ENCODE measurements at regions not wholly inside any gene's neighbourhood (a gene's known extent, or its start where the extent isn't known, plus 50 kb on each side); places are given as distances from the start of the nearest gene placed in this dataset.
"Not testable (repeated sequence)": the region's sequence is repeated elsewhere in the genome, so short reads cannot be mapped to it uniquely, and the experiment has no call there.

DNA sequence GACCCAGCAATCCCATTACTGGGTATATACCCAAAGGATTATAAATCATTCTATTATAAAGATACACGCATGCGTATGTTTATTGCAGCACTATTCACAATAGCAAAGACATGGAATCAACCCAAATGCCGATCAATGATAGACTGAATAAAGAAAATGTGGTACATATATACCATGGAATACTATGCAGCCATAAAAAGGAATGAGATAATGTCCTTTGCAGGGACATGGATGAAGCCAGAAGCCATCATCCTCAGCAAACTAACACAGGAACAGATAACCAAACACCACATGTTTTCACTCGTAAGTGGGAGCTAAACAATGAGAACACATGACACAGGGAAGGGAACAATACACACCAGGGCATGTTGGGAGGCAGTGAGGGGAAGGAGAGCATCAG lies 245.7 kb downstream of the DEPDC1B start:
- H3K27me3 Mint-ChIP-seq; H3K36me3 Mint-ChIP-seq; CTCF ChIA-PET; DNase-seq; H3K27me3 ChIP-seq (ENCODE audit: insufficient read depth, low read length, poor library complexity, severe bottlenecking); H3K27ac Mint-ChIP-seq; H3K9me3 Mint-ChIP-seq; H3K4me1 Mint-ChIP-seq; H3K9me3 ChIP-seq (ENCODE audit: low read length); H3K4me1 ChIP-seq (ENCODE audit: insufficient read depth, low read length); POLR2A ChIA-PET; H3K27ac ChIP-seq (ENCODE audit: low read depth, low read length); H3K4me3 Mint-ChIP-seq; H3K36me3 ChIP-seq (ENCODE audit: insufficient read depth, low read length); H3K4me3 ChIP-seq (ENCODE audit: low read length): not testable (repeated sequence)

DNA sequence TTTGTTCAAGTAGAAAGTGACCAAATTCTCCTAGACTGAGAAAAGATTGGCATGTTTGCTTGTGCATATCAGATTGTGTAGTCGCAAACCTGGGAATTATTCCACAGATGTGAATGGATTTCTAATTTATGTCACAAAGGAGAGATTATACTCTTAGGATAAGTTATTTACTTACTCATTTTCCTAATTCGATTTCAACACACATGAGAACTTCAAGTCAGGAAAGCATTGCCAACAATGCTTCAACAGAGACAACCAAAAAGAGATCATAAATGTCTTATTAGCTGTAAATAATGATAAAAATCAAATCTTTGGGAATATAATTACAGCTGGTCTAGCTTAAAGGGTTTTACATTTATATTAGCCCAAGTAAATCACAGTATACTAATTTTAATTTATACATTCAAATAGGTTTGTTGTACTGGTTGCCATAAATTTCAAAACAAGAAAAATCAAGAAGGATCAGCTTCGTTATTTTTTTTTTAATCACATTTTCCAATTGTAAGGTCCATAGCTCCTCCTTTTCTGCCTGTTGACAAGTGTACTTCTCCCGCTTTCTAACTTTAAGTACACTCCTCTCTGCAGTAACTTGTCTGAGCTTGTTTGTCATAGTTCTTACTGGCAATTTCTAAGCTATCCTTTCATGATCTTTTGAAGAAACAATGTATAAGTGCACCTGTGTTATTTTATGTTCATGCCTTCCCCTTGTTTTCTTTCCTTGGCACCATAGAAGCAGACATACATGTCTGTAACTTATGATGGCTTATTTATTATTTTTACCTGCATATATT lies 246.6 kb downstream of the DEPDC1B start:
- Histone ChIP-seq H3K4me1 (ENCODE audit: insufficient read depth, low read length) (no peaks in the 10 kb centered on the region), H3K4me3 (ENCODE audit: low read length) (no peak overlapping the region), H3K27me3 (ENCODE audit: insufficient read depth, low read length, poor library complexity, severe bottlenecking) (no peaks in the 10 kb centered on the region), H3K36me3 (ENCODE audit: insufficient read depth, low read length) (no peaks in the 10 kb centered on the region), H3K27ac (ENCODE audit: low read depth, low read length) (no peak overlapping the region), H3K9me3 (ENCODE audit: low read length) (no peaks in the 10 kb centered on the region)
- Mint-ChIP-seq H3K9me3 (peaks cover 0 to 7% (median 2%) of the 10 kb centered on the region in 5 donors), H3K4me1 (no peaks in the 10 kb centered on the region), H3K4me3 (no peak overlapping the region), H3K36me3 (no peaks in the 10 kb centered on the region), H3K27me3 (no peaks in the 10 kb centered on the region), H3K27ac (no peak overlapping the region)
- POLR2A ChIA-PET: no interaction called here
- DNase-seq: no peak
- CTCF ChIA-PET: no interaction called here

DNA sequence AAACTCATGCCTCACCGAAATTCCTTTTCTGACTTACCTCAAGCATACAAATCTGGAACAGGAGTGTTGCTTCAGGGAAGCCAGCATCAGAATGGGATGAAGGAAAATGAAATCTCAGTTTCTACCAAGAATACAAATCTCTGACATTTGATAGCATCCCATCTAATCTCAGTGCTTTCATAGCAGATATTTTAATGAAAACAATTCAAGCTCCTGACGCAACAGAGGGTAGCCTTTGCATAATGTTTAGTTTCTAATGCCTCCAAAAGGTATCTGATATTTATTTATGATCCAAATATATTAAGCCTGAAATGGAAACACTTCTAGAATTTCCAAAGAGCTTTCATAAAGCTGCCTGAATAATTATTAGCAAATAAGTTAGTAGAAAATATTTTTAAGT lies 251.4 kb downstream of the DEPDC1B start:
- H3K4me3 Mint-ChIP-seq: no peak overlapping the region
- Histone ChIP-seq H3K36me3 (ENCODE audit: insufficient read depth, low read length) (no peaks in the 10 kb centered on the region), H3K9me3 (ENCODE audit: low read length) (no peaks in the 10 kb centered on the region), H3K27ac (ENCODE audit: low read depth, low read length) (no peak overlapping the region), H3K4me3 (ENCODE audit: low read length) (no peak overlapping the region), H3K27me3 (ENCODE audit: insufficient read depth, low read length, poor library complexity, severe bottlenecking) (no peaks in the 10 kb centered on the region), H3K4me1 (ENCODE audit: insufficient read depth, low read length) (no peaks in the 10 kb centered on the region)
- ChIA-PET POLR2A (no interaction called here), CTCF (no interaction called here)
- H3K9me3 Mint-ChIP-seq: peaks cover 0 to 8% (median 0%) of the 10 kb centered on the region in 5 donors
- H3K4me1 Mint-ChIP-seq: no peaks in the 10 kb centered on the region
- H3K27ac Mint-ChIP-seq: no peak overlapping the region
- DNase-seq: no peak
- H3K27me3 Mint-ChIP-seq: no peaks in the 10 kb centered on the region
- H3K36me3 Mint-ChIP-seq: no peaks in the 10 kb centered on the region

DNA sequence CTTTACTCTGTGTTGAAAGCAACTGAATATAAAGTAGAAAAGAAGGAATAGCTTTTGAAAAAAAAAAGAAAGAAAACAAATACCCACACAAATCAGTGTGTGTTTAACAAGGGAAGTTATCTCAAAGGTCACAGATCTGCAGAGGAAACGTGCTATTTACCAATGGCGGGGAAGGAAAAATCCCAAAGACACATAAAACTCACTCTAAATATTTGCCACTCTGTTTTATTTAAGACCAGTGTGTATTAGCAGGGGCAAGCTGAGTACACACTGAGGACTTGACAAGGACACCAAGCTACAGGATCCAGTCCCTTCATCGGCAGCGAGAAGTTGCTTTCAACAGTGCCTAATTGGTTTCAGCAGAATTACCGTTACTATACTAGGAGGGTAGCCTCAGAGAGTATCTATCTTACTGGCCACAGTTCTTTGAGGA lies 252.5 kb downstream of the DEPDC1B start:
- DNase-seq: no peak
- POLR2A ChIA-PET: no interaction called here
- H3K27ac Mint-ChIP-seq: no peak overlapping the region
- Histone ChIP-seq H3K9me3 (ENCODE audit: low read length) (no peaks in the 10 kb centered on the region), H3K36me3 (ENCODE audit: insufficient read depth, low read length) (no peaks in the 10 kb centered on the region), H3K27ac (ENCODE audit: low read depth, low read length) (no peak overlapping the region), H3K4me3 (ENCODE audit: low read length) (no peak overlapping the region), H3K27me3 (ENCODE audit: insufficient read depth, low read length, poor library complexity, severe bottlenecking) (no peaks in the 10 kb centered on the region), H3K4me1 (ENCODE audit: insufficient read depth, low read length) (no peaks in the 10 kb centered on the region)
- no peaks in the 10 kb centered on the region for H3K27me3 Mint-ChIP-seq
- H3K4me3 Mint-ChIP-seq: no peak overlapping the region
- H3K4me1 Mint-ChIP-seq: no peaks in the 10 kb centered on the region
- CTCF ChIA-PET: no interaction called here
- no peaks in the 10 kb centered on the region for H3K36me3 Mint-ChIP-seq
- H3K9me3 Mint-ChIP-seq: peaks cover 0 to 8% (median 3%) of the 10 kb centered on the region in 5 donors

DNA sequence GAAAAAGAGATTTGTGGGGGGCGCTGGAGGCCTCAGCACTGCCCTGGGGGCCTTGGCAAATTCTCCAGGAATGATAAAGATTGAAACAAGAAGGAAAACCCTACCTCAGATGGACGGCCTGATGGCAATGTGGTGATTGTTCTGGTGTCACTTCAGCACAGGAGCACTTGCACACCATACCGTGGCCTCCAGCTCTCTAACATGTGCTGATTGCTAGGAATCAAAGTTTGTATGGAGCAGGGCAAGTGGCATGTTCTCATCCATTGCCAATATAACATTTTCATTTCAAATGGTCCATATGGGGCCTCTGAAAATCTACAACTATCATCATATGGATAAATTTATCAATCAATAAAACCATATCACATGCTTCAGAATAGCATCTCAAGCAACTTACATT lies 253.0 kb downstream of the DEPDC1B start:
- H3K27ac ChIP-seq (ENCODE audit: low read depth, low read length): no peak overlapping the region
- H3K4me1 ChIP-seq (ENCODE audit: insufficient read depth, low read length): no peaks in the 10 kb centered on the region
- no peak overlapping the region for H3K27ac Mint-ChIP-seq
- H3K27me3 Mint-ChIP-seq: no peaks in the 10 kb centered on the region
- H3K4me3 Mint-ChIP-seq: no peak overlapping the region
- H3K27me3 ChIP-seq (ENCODE audit: insufficient read depth, low read length, poor library complexity, severe bottlenecking): no peaks in the 10 kb centered on the region
- H3K9me3 Mint-ChIP-seq: peaks cover 0 to 8% (median 3%) of the 10 kb centered on the region in 5 donors
- DNase-seq: no peak
- no peak overlapping the region for H3K4me3 ChIP-seq (ENCODE audit: low read length)
- POLR2A ChIA-PET: no interaction called here
- H3K36me3 Mint-ChIP-seq: no peaks in the 10 kb centered on the region
- H3K36me3 ChIP-seq (ENCODE audit: insufficient read depth, low read length): no peaks in the 10 kb centered on the region
- no peaks in the 10 kb centered on the region for H3K4me1 Mint-ChIP-seq
- CTCF ChIA-PET: no interaction called here
- H3K9me3 ChIP-seq (ENCODE audit: low read length): no peaks in the 10 kb centered on the region

DNA sequence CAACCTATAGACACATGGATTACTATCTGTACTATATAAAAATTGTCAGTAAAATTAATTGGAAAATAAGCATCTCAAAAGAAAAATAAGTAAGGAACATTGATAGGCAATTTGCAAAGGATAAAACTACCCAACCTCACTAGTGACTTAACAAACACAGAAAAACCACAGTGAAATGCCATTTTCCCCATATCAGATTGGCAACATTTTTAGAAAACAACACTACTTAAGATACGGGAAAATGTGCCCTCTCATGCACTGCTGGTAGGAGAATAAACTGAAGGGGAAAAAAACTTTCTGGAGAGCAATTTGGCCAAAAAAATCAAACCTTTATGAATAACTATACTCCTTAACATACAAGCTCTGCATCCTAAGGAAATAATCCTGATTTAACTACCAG lies 254.0 kb downstream of the DEPDC1B start:
- Mint-ChIP-seq H3K4me3 (no peak overlapping the region), H3K36me3 (no peaks in the 10 kb centered on the region), H3K4me1 (no peaks in the 10 kb centered on the region), H3K9me3 (peaks cover 0 to 6% (median 4%) of the 10 kb centered on the region in 5 donors), H3K27me3 (no peaks in the 10 kb centered on the region), H3K27ac (no peak overlapping the region)
- ChIA-PET CTCF (no interaction called here), POLR2A (no interaction called here)
- Histone ChIP-seq H3K9me3 (ENCODE audit: low read length) (no peaks in the 10 kb centered on the region), H3K4me3 (ENCODE audit: low read length) (no peak overlapping the region), H3K36me3 (ENCODE audit: insufficient read depth, low read length) (no peaks in the 10 kb centered on the region), H3K27ac (ENCODE audit: low read depth, low read length) (no peak overlapping the region), H3K27me3 (ENCODE audit: insufficient read depth, low read length, poor library complexity, severe bottlenecking) (no peaks in the 10 kb centered on the region), H3K4me1 (ENCODE audit: insufficient read depth, low read length) (no peaks in the 10 kb centered on the region)
- no peak for DNase-seq

DNA sequence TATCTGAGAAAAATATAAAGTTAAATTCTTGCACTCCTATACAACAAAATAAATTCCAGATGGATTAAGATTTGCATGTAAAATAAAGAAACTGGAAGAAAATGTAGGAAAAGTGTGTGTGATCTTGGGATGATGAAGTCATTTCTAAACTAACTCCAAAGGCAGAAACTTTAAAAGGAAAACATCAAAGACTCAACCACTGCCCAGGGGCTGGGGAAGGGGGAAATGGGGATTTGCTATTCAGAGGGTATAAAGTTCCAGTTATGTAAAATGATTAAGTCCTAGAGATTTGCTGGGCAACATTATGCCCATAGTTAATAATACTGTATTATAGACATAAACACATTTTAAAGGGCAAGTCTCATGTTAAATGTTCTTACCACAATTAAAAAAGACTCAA lies 254.5 kb downstream of the DEPDC1B start:
- no peak overlapping the region for H3K4me3 Mint-ChIP-seq
- H3K9me3 Mint-ChIP-seq: peaks cover 0 to 6% (median 4%) of the 10 kb centered on the region in 5 donors
- no peak overlapping the region for H3K27ac Mint-ChIP-seq
- H3K27me3 Mint-ChIP-seq: no peaks in the 10 kb centered on the region
- H3K4me1 Mint-ChIP-seq: no peaks in the 10 kb centered on the region
- H3K4me3 ChIP-seq (ENCODE audit: low read length): no peak overlapping the region
- no peaks in the 10 kb centered on the region for H3K36me3 Mint-ChIP-seq
- no peaks in the 10 kb centered on the region for H3K4me1 ChIP-seq (ENCODE audit: insufficient read depth, low read length)
- POLR2A ChIA-PET: no interaction called here
- H3K36me3 ChIP-seq (ENCODE audit: insufficient read depth, low read length): no peaks in the 10 kb centered on the region
- DNase-seq: no peak
- H3K9me3 ChIP-seq (ENCODE audit: low read length): no peaks in the 10 kb centered on the region
- no peak overlapping the region for H3K27ac ChIP-seq (ENCODE audit: low read depth, low read length)
- H3K27me3 ChIP-seq (ENCODE audit: insufficient read depth, low read length, poor library complexity, severe bottlenecking): no peaks in the 10 kb centered on the region
- CTCF ChIA-PET: no interaction called here

DNA sequence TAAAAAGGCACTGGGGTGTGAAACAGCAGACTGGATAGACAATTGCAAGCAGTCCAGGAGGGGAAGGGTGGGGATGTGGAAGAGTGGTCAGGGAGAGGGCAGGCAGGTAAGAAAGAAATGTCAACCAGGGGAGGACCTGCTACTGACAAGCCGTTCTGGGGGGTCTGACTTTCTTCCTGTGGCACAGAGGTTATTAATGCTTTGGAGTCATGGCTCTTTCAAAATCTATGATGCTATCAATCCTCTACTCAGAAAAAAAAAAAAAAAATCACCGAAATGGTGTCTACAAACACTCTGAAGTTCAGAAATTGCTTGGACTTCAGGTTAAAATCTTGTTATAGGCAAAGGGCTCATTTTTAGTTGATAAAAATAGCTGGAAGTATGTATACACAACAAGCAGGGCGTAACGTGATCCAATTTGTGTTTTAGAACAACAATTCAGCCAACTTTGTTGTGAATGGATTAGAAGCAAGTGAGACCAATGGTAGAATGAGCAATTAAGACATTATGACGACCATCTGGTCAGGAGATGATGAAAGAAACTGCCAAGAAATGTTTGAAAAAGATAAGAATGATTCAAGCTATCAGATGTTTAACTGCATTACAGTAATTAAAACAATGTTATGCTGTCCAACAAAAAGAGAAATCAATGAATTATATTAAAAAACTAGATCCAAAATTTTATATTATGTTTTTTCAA lies 255.2 kb downstream of the DEPDC1B start:
- Histone ChIP-seq H3K27me3 (ENCODE audit: insufficient read depth, low read length, poor library complexity, severe bottlenecking) (no peaks in the 10 kb centered on the region), H3K36me3 (ENCODE audit: insufficient read depth, low read length) (no peaks in the 10 kb centered on the region), H3K9me3 (ENCODE audit: low read length) (no peaks in the 10 kb centered on the region), H3K27ac (ENCODE audit: low read depth, low read length) (no peak overlapping the region), H3K4me1 (ENCODE audit: insufficient read depth, low read length) (no peaks in the 10 kb centered on the region), H3K4me3 (ENCODE audit: low read length) (no peak overlapping the region)
- no peak overlapping the region for H3K4me3 Mint-ChIP-seq
- H3K27me3 Mint-ChIP-seq: no peaks in the 10 kb centered on the region
- ChIA-PET CTCF (no interaction called here), POLR2A (no interaction called here)
- no peaks in the 10 kb centered on the region for H3K36me3 Mint-ChIP-seq
- no peak for DNase-seq
- H3K9me3 Mint-ChIP-seq: peaks cover 2 to 8% (median 4%) of the 10 kb centered on the region in 5 donors
- no peaks in the 10 kb centered on the region for H3K4me1 Mint-ChIP-seq
- peak overlapping the region in 1 of 8 donors; percentile 0 for H3K27ac Mint-ChIP-seq
